B cell (primary cell): ENCODE measurements at regions not wholly inside any gene's neighbourhood (a gene's known extent, or its start where the extent isn't known, plus 50 kb on each side); places are given as distances from the start of the nearest gene placed in this dataset.

Experiments
- ATAC-seq: fragments of 200-7000 bp; cut with Tn5 transposase; one replicate; pipeline ENCODE4 v1.10.0; 2021; ENCODE audit warnings: low read depth, mild to moderate bottlenecking, moderate number of reproducible peaks, moderate library complexity
- CTCF ChIA-PET: fragments of 350-600 bp; sonication (Branson Sonifier 250); formaldehyde crosslinking; loops from one replicate; lab custom pipeline; 2021; ENCODE audit warnings: antibody characterized with exemption, inconsistent platforms; lab: Charles Lee
- POLR2A ChIA-PET: fragments of 350-600 bp; sonication (Branson Sonifier 250); formaldehyde crosslinking; loops from one replicate; lab custom pipeline; 2021; ENCODE audit warnings: antibody characterized with exemption; lab: Charles Lee
- DNase-seq: peaks from one replicate; pipeline ENCODE4 v3.0.0; 2013
- H2AFZ ChIP-seq: 2 replicates; pipeline ENCODE4 v1.6.1; 2012; ENCODE audit warnings: mild to moderate bottlenecking, low read depth, low read length; ENCODE audit not compliant: insufficient read depth, poor library complexity, severe bottlenecking
- H3K27ac ChIP-seq, 2 donors: 1 replicate in 1 of 2; 2 replicates in 1 of 2; pipeline ENCODE4 v1.5.1; 2012 to 2013; ENCODE audit warnings: low read length in 2 of 2, mild to moderate bottlenecking in 2 of 2, moderate library complexity in 1 of 2
- H3K27me3 ChIP-seq, 4 experiments: fragments of 200-600 bp in 1 of 4; sonication (generic) in 1 of 4; replicated peaks in 1 of 4; 1 replicate in 2 of 4; 2 replicates in 2 of 4; pipeline versions ENCODE4 v1.6.1 to v1.7.0; 2013 to 2016; ENCODE audit warnings: low read length in 3 of 4, mild to moderate bottlenecking in 2 of 4, mixed read lengths in 1 of 4, moderate library complexity in 1 of 4; ENCODE audit not compliant: insufficient read depth in 4 of 4, control insufficient read depth in 3 of 4; ENCODE audit errors: control extremely low read depth in 1 of 4
- H3K36me3 ChIP-seq, 2 experiments: replicated peaks in 1 of 2; 1 replicate in 1 of 2; 2 replicates in 1 of 2; pipeline versions ENCODE4 v1.6.1 to v1.7.1; 2013; ENCODE audit warnings: low read length in 1 of 2; ENCODE audit not compliant: insufficient read depth in 2 of 2, control insufficient read depth in 1 of 2; ENCODE audit errors: control extremely low read depth in 1 of 2, extremely low read depth in 1 of 2
- H3K4me1 ChIP-seq, 2 donors: fragments of 200-600 bp in 1 of 2; sonication (generic) in 1 of 2; 1 replicate in 1 of 2; 2 replicates in 1 of 2; pipeline versions ENCODE4 v1.5.1 to v1.6.1; 2013 to 2017; ENCODE audit warnings: low read length in 2 of 2; ENCODE audit not compliant: control insufficient read depth in 2 of 2, insufficient read depth in 2 of 2
- H3K4me2 ChIP-seq: replicated peaks from 2 replicates; pipeline ENCODE3; 2012; ENCODE audit warnings: mild to moderate bottlenecking, low read depth, low read length; ENCODE audit not compliant: poor library complexity, severe bottlenecking
- H3K4me3 ChIP-seq, 5 experiments: fragments of 200-600 bp in 1 of 5; sonication (generic) in 1 of 5; 1 replicate in 3 of 5; 2 replicates in 2 of 5; pipeline versions ENCODE4 v1.5.1 to v1.7.0; 2011 to 2016; ENCODE audit warnings: low read length in 4 of 5, mild to moderate bottlenecking in 4 of 5, low read depth in 2 of 5, control low read depth in 1 of 5, moderate library complexity in 1 of 5; ENCODE audit not compliant: insufficient read depth in 1 of 5; ENCODE audit errors: control extremely low read depth in 1 of 5, extremely low read depth in 1 of 5
- H3K79me2 ChIP-seq: fragments of 200-600 bp; sonication (generic); one replicate; pipeline ENCODE4 v1.6.0; 2016; ENCODE audit warnings: low read length; ENCODE audit not compliant: control insufficient read depth, insufficient read depth
- H3K9ac ChIP-seq: fragments of 200-600 bp; sonication (generic); 2 replicates; pipeline ENCODE4 v1.6.1; 2017; ENCODE audit warnings: mild to moderate bottlenecking, low read length, moderate library complexity
- H3K9me3 ChIP-seq, 3 donors: one replicate each; pipeline versions ENCODE4 v1.6.1 to v1.7.1; 2013; ENCODE audit warnings: low read length in 2 of 3; ENCODE audit not compliant: control insufficient read depth in 2 of 3, insufficient read depth in 1 of 3; ENCODE audit errors: control extremely low read depth in 1 of 3
- H4K20me1 ChIP-seq: 2 replicates; pipeline ENCODE4 v1.6.0; 2012; ENCODE audit warnings: mild to moderate bottlenecking, low read length; ENCODE audit not compliant: insufficient read depth, control insufficient read depth, poor library complexity, severe bottlenecking
- H3K27ac Mint-ChIP-seq: one replicate; pipeline ENCODE4 v1.8.0; 2021; ENCODE audit warnings: mixed read lengths
- H3K27me3 Mint-ChIP-seq: one replicate; pipeline ENCODE4 v1.8.0; 2021; ENCODE audit warnings: mixed read lengths
- H3K4me1 Mint-ChIP-seq: one replicate; pipeline ENCODE4 v1.8.0; 2021; ENCODE audit warnings: mixed read lengths
- H3K4me3 Mint-ChIP-seq: one replicate; pipeline ENCODE4 v1.8.0; 2021; ENCODE audit warnings: mixed read lengths
- H3K9me3 Mint-ChIP-seq: one replicate; pipeline ENCODE4 v1.8.0; 2022; ENCODE audit warnings: mixed read lengths; ENCODE audit not compliant: insufficient read depth
- CTCF ChIP-seq: fragments of 200-600 bp; IDR thresholded peaks from one replicate; pipeline ENCODE4 v1.8.0; 2022; ENCODE audit warnings: antibody characterized with exemption, mild to moderate bottlenecking
- EZH2 ChIP-seq: IDR thresholded peaks from 2 replicates; pipeline ENCODE4 v1.6.1; 2012; ENCODE audit warnings: borderline replicate concordance, low read depth, mild to moderate bottlenecking, moderate library complexity, low read length; ENCODE audit not compliant: insufficient read depth, poor library complexity, severe bottlenecking
- WGBS: methylation state at CpG from one replicate; pipeline ENCODE4 v1.1.5; 2013; ENCODE audit warnings: missing lambda C conversion rate; ENCODE audit not compliant: insufficient coverage; 5-methylcytosine and 5-hydroxymethylcytosine counted together
- intact Hi-C: fragments of 100-400 bp; cut with micrococcal nuclease; formaldehyde crosslinking; loops from one replicate; pipeline ENCODE4 v1.10.0; 2022

GRCh38 chr7:110336423-110336822 lies 754.5 kb upstream of the LRRN3 start:
- H3K27me3 Mint-ChIP-seq = no peaks in the 10 kb centered on the region
- H3K79me2 ChIP-seq = no peaks in the 10 kb centered on the region
- no peaks in the 10 kb centered on the region for H3K4me1 Mint-ChIP-seq
- WGBS = 80% methylated on average over 1 of the region's 1 CpG
- H3K9ac ChIP-seq = no peak overlapping the region
- intact Hi-C loops = no loop called here
- no peak overlapping the region for H3K4me3 Mint-ChIP-seq
- H3K9me3 Mint-ChIP-seq = no peaks in the 10 kb centered on the region
- H3K9me3 ChIP-seq = no peaks in the 10 kb centered on the region
- H4K20me1 ChIP-seq = no peaks in the 10 kb centered on the region
- H3K4me3 ChIP-seq = no peak overlapping the region
- no peak overlapping the region for H2AFZ ChIP-seq
- H3K36me3 ChIP-seq = no peaks in the 10 kb centered on the region
- H3K27me3 ChIP-seq = no peaks in the 10 kb centered on the region
- POLR2A ChIA-PET = no interaction called here
- DNase-seq = no peak
- no peak for ATAC-seq
- H3K4me1 ChIP-seq = no peaks in the 10 kb centered on the region
- H3K4me2 ChIP-seq = no peak overlapping the region
- CTCF ChIA-PET = no interaction called here
- no peak overlapping the region for H3K27ac ChIP-seq
- TF ChIP-seq CTCF (no peak), EZH2 (no peak)
- no peak overlapping the region for H3K27ac Mint-ChIP-seq

GRCh38 chr7:110337646-110338045 lies 753.3 kb upstream of the LRRN3 start:
- H3K9me3 Mint-ChIP-seq = no peaks in the 10 kb centered on the region
- Histone ChIP-seq H3K27ac (no peak overlapping the region), H3K9ac (no peak overlapping the region), H2AFZ (no peak overlapping the region), H3K9me3 (no peaks in the 10 kb centered on the region), H3K79me2 (no peaks in the 10 kb centered on the region), H3K36me3 (no peaks in the 10 kb centered on the region), H3K4me3 (no peak overlapping the region), H3K27me3 (no peaks in the 10 kb centered on the region), H3K4me1 (no peaks in the 10 kb centered on the region), H4K20me1 (no peaks in the 10 kb centered on the region), H3K4me2 (no peak overlapping the region)
- no peak for TF ChIP-seq CTCF
- TF ChIP-seq EZH2 = no peak
- no peak overlapping the region for H3K4me3 Mint-ChIP-seq
- whole genome bisulfite sequencing = no CpG with 5 or more reads among the region's 5 CpGs
- intact Hi-C loops = no loop called here
- no peaks in the 10 kb centered on the region for H3K27me3 Mint-ChIP-seq
- ATAC-seq = no peak
- DNase-seq = no peak
- ChIA-PET POLR2A (no interaction called here), CTCF (no interaction called here)
- no peak overlapping the region for H3K27ac Mint-ChIP-seq
- H3K4me1 Mint-ChIP-seq = no peaks in the 10 kb centered on the region
